ENCODE measurements at regions not wholly inside any gene's neighbourhood (a gene's known extent, or its start where the extent isn't known, plus 50 kb on each side); places are given as distances from the start of the nearest gene placed in this dataset. TPM values are rescaled to one million over a fixed set of nuclear protein-coding genes. Genes with fewer than 3 reads are reported as not detected.

Small RNA genes in the stretch of these regions (small RNA-seq; reads per million reads assigned to genes)
- not detected for gene RNU6-438P
